HT1080 (cell line): ENCODE measurements at regions not wholly inside any gene's neighbourhood (a gene's known extent, or its start where the extent isn't known, plus 50 kb on each side); places are given as distances from the start of the nearest gene placed in this dataset.

Source experiments
- DNase-seq: peaks from one replicate; pipeline ENCODE4 v3.0.0-alpha.2; 2015; ENCODE audit warnings: low read depth

DNA sequence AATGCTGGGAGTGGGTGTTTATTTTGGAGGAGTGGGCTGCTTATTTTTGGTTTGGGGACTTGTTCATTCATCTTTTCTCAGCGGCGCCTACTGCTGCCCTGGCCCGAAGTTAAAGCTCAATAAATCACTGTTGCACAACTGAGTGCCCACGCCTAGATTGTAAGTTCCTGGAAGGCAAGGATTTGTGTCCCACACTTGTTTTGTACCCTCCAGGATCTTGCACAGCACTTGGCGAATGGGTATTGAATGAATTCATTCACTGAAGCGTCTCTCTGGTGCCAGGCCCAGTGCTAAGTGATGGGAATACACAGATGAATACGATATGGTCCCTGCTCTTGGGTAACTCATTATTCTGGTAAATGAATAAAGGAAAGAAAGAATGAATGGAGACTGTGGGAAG, 153.3 kb upstream of the PARP11 start:
- no peak for DNase-seq

- no peak for DNase-seq
Observed at GRCh38 chr12:4026020-4026358, 152.8 kb upstream of the PARP11 start.

DNA sequence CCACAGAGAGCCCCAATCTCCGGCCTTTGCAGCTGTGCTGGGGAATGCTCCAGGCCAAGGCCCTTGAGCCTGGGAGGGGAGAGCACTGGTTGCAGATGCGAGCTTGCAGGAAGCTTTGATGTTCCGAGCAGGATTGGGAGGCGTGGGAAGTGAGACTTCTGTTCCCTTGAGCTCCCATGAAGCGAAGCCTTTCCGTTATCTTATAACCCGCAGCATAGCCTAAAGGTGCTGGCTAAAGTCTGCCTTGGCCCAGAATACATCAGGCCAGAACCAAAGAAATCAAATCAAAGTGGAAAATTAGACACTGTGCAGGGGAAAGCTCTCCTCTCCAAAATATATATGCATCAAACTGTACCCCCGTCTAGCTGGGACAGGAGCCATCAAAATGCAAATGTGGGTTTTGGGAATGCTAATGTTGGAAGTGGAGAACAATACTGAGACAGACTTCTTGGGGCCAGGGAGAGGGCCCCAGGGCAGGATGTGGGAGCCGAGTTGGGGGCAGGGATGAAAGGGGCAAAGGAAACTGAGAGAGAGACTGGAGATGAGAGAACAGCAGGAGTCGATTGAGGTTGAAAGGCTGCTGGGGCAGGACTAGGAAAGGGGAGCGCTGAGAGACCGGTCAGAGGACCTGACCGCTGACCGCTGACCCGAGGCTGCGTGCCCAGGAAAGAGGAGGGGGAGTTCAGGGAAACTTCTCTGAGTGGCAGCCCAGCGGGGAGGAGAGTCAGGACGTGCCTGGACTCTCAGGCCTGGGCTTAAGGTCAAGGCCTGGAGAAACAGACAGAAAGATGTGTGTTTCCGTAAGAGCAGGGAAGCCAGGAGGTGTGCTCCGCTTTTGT, 152.2 kb upstream of the PARP11 start:
- DNase-seq = no peak

DNA sequence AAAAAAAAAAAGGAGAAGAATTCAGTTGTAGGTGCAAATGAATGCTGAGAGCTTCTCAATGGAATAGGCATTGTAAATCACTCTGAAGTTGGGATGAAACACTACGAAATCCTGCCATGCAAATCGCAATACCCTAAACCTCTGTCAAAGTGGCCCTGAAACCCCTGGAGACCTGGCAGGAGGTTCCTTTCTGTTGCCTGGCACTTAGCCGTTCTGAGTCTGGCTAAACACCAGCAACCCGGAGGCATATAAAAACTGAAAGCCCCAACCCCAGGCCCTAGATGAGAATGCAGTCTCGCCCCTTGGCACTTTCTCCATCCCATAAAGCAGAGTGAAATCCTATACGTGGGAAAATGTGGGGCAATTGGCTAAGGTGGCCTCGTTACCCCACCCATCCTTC, 151.5 kb upstream of the PARP11 start:
- no peak for DNase-seq

GRCh38 chr12:4015225-4016091, 142.3 kb upstream of the PARP11 start:
- DNase-seq = no peak

- DNase-seq = no peak
Observed at GRCh38 chr12:4014858-4015224, 141.6 kb upstream of the PARP11 start.

DNA sequence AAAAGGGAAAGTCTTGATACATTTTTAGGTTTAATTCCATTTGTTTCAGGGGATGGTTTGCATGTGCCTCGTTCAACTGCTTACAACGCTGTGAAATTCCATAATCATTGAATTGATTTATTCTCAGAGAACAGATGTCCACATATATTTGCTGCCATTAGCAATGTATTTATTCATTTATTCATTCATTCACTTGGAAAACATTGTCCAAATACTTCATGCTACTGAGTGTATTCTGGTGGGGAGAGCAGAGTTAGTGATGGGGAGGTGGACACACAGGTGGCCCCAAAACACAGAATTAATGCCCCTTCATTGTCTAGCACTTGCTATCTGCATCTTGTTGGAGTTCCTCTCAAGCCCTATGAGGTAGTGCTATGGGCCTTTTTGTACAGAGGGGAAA, 141.2 kb upstream of the PARP11 start:
- DNase-seq = no peak

- DNase-seq = no peak
Observed at GRCh38 chr12:4012977-4013968, 140.1 kb upstream of the PARP11 start.

DNA sequence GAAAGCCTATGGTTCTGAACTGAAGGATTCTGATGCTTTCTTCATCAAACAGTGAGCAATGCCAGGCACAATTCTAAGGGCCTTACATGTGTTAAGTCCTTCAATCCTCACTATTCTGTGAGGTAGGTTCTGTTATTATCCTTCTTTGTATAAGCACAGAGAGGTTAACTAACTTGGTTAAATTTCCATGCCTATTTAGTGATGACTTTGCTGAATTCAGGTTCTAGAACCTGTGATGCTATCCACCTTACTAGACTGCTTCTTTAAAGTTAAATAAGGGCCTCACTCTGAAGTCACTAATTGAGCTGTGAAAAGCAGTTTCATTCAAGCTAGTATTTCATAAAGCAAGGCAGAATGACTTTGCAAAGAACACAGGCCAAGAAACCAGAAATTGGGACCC, 138.9 kb upstream of the PARP11 start:
- DNase-seq = no peak

- peak; percentile 58 for DNase-seq
Observed at GRCh38 chr12:4011597-4011996, 138.4 kb upstream of the PARP11 start.

GRCh38 chr12:4009979-4010704, 136.9 kb upstream of the PARP11 start:
- DNase-seq = no peak

GRCh38 chr12:4006743-4007142, 133.5 kb upstream of the PARP11 start:
- DNase-seq = no peak

GRCh38 chr12:4005851-4006430, 132.7 kb upstream of the PARP11 start:
- no peak for DNase-seq

- DNase-seq = no peak
Observed at GRCh38 chr12:4003576-4003975, 130.4 kb upstream of the PARP11 start.

- no peak for DNase-seq
Observed at GRCh38 chr12:4002601-4003000, 129.4 kb upstream of the PARP11 start.

DNA sequence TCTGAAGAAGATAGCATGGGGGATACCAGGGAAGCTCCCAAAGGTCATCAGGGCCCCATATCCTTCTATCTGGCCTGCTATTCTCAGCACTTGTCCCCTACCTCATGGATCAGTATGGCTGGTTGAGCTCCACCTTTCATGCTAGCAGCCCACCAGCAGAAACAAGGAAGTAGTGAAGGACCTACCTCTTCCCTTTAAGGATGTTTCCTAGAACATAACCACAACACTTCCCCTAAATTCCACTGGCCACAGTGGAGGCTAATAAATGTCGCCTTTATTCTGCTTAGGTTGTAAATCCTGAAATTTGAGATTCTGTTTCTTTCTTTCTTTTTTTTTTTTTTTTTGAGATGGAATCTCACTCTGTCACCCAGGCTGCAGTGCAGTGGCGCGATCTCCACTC, 128.6 kb upstream of the PARP11 start:
- no peak for DNase-seq

DNA sequence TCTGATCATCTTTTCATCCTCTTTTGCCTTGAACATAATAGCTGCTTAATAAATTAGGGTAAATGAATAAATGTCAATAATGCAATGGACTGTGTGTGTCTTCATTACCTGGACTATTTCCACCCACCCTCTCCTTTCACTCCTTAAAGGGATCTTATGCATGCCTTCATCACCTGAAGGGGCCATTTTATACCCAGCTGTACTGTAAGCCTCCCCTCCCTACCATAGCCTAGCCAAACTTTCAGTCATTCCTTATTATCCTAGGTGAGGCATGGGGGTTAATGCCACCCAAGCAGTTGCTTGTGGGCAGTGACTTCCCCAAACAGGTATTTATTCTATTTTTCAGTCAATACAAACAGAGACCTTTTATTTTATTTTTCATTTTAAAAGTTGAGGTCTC, 127.8 kb upstream of the PARP11 start:
- no peak for DNase-seq

DNA sequence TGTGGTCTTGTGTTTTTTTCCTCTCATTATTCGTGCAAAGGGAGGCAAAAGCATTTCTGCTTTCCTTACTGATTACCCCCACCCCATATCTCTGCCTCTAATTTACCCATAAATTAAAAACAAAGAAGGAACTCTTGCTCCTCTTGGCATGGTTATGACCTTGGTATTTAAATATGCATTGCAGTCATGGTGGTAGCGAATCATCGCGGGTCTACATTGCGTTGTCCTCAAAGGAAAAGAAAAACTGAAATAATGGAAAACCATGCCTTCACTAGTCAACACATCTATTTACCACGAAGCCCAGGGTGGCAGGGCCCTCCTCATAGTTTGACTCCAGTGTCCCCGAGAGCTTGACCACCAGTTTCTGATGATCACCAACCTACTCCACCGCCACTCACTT, 126.7 kb upstream of the PARP11 start:
- DNase-seq = no peak

- no peak for DNase-seq
Observed at GRCh38 chr12:3998968-3999792, 126.0 kb upstream of the PARP11 start.

GRCh38 chr12:3998397-3998796, 125.2 kb upstream of the PARP11 start:
- no peak for DNase-seq
